Astrocyte (in vitro differentiated cells and primary cell): ENCODE measurements at regions not wholly inside any gene's neighbourhood (a gene's known extent, or its start where the extent isn't known, plus 50 kb on each side); places are given as distances from the start of the nearest gene placed in this dataset.

Experiments
- CTCF ChIP-seq: IDR thresholded peaks from 2 replicates; pipeline ENCODE4 v1.5.1; 2011; ENCODE audit warnings: low read depth, mild to moderate bottlenecking, inconsistent platforms, low read length, moderate library complexity; ENCODE audit not compliant: insufficient read depth
- EZH2 ChIP-seq: IDR thresholded peaks from 2 replicates; pipeline ENCODE4 v1.6.1; 2012; ENCODE audit warnings: mild to moderate bottlenecking, low read length, inconsistent platforms; ENCODE audit not compliant: insufficient read depth

DNA sequence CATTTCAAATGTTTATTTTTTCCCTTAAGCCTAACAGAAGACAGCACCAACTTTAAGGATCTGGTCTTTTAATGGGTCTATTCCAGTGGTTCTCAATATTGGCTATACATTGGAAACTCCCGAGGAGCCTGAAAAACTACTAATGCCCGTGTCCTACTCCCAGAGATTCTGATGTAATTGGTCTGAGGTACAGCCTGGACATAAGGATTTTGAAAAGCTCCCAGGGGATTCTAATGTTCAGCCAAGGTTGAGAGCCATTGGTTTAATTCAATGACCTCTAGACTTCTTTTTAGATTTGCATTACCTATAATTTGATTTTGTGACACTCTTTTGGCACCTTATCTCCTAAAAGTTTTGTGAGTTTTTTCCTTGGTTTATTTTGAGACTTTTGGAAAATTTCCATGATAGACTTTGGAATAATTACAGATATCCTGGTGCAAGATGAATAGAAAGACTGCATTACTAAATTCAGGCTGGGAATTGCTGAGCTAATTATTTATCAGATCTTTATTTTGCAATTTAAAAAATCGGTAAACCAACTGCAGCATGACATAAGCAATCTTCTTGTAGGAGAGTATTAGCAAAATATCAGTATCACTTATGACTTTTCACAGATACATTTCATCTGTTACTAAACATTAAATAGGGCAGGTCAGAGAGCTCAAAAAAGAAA is 91.5 kb upstream of the ELL2 start:
- TF ChIP-seq CTCF: no peak
- TF ChIP-seq EZH2: no peak
